ENCODE measurements at regions not wholly inside any gene's neighbourhood (a gene's known extent, or its start where the extent isn't known, plus 50 kb on each side); places are given as distances from the start of the nearest gene placed in this dataset.

DNA sequence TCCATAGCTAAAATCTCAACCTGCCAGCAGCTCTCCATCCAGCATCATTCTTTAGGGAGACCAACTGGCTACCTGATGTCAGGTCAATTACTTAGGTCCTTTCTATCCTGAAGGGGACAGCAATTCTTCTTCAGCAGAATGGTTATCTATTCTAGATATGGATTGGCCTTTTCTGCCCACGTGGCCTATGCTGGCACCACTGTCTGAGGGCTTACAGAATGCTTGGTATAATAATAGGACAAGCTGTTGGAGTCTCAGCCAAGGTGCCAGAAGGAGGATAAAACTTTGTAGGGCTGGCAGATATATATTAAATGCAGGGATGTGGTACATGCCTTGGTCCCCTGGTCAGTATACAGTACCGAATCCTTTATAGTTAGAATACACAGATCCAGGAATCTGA lies 89.8 kb upstream of the C1GALT1C1 start:
- TF ChIP-seq POLR2A (IDR thresholded peaks at IDR 0.05) = no peak
- TF ChIP-seq, protein P1, sequence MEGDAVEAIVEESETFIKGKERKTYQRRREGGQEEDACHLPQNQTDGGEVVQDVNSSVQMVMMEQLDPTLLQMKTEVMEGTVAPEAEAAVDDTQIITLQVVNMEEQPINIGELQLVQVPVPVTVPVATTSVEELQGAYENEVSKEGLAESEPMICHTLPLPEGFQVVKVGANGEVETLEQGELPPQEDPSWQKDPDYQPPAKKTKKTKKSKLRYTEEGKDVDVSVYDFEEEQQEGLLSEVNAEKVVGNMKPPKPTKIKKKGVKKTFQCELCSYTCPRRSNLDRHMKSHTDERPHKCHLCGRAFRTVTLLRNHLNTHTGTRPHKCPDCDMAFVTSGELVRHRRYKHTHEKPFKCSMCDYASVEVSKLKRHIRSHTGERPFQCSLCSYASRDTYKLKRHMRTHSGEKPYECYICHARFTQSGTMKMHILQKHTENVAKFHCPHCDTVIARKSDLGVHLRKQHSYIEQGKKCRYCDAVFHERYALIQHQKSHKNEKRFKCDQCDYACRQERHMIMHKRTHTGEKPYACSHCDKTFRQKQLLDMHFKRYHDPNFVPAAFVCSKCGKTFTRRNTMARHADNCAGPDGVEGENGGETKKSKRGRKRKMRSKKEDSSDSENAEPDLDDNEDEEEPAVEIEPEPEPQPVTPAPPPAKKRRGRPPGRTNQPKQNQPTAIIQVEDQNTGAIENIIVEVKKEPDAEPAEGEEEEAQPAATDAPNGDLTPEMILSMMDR (IDR thresholded peaks at IDR 0.05) = no peak
